ENCODE measurements at regions not wholly inside any gene's neighbourhood (a gene's known extent, or its start where the extent isn't known, plus 50 kb on each side); places are given as distances from the start of the nearest gene placed in this dataset.

DNA sequence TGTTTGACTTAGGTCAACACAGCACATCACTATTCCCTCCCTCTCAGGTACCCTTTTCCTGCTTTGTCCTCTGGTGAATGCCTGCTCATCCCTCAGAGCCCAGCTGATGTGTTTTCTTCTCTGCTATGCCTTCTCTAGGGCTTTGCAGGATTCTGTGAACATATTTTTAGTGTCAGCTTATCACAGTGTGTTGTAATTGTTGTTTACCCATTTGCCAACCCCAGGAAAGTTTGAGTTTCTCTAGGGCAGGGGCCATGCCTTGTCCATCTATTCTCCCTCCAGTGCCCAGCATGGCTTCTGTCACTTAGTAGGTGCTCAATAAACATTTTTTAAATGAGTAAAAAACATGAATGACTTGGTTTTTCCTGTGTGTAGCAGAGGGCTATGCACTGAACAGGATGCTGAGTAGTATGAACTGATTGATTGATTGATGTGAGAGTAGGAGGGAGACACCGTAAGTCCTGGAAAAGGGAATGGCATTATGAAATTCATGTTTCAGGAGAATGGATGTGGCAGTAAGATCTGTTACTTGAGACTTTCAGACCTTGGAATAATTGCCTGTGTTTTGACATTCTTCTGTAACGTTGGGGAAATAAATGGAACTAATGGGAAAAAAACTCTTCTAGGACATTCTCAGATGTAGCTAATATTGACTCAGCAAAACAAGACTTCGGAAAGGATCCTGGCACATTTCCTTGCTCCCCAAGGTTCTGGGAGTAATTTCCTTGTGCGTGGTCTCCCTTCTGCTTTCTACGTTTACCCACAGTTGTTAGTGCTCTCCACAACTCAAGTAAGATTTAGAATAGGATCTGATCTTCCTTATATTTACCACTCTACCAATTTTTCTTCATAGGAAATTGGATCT lies 267.3 kb upstream of the TBL1XR1 start:
- TF ChIP-seq, protein P1, sequence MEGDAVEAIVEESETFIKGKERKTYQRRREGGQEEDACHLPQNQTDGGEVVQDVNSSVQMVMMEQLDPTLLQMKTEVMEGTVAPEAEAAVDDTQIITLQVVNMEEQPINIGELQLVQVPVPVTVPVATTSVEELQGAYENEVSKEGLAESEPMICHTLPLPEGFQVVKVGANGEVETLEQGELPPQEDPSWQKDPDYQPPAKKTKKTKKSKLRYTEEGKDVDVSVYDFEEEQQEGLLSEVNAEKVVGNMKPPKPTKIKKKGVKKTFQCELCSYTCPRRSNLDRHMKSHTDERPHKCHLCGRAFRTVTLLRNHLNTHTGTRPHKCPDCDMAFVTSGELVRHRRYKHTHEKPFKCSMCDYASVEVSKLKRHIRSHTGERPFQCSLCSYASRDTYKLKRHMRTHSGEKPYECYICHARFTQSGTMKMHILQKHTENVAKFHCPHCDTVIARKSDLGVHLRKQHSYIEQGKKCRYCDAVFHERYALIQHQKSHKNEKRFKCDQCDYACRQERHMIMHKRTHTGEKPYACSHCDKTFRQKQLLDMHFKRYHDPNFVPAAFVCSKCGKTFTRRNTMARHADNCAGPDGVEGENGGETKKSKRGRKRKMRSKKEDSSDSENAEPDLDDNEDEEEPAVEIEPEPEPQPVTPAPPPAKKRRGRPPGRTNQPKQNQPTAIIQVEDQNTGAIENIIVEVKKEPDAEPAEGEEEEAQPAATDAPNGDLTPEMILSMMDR (IDR thresholded peaks at IDR 0.05; ENCODE audit: poor library complexity, severe bottlenecking), result no peak
- TF ChIP-seq EZH2 (IDR thresholded peaks at IDR 0.05; ENCODE audit: borderline replicate concordance, insufficient read depth, low read length, poor library complexity, severe bottlenecking) (no peak), POLR2AphosphoS5 (IDR thresholded peaks at IDR 0.05) (peak; percentile 66), EP300 (conservative IDR thresholded peaks at IDR 0.05; ENCODE audit: poor library complexity, severe bottlenecking) (peak; percentile 81), RAD21 (conservative IDR thresholded peaks at IDR 0.05) (no peak), TAF1 (IDR thresholded peaks at IDR 0.05; ENCODE audit: low read depth) (no peak), MXI1 (conservative IDR thresholded peaks at IDR 0.05; ENCODE audit: poor library complexity, severe bottlenecking) (no peak), SMC3 (conservative IDR thresholded peaks at IDR 0.05; ENCODE audit: poor library complexity) (no peak)
- TF ChIP-seq, protein P2, sequence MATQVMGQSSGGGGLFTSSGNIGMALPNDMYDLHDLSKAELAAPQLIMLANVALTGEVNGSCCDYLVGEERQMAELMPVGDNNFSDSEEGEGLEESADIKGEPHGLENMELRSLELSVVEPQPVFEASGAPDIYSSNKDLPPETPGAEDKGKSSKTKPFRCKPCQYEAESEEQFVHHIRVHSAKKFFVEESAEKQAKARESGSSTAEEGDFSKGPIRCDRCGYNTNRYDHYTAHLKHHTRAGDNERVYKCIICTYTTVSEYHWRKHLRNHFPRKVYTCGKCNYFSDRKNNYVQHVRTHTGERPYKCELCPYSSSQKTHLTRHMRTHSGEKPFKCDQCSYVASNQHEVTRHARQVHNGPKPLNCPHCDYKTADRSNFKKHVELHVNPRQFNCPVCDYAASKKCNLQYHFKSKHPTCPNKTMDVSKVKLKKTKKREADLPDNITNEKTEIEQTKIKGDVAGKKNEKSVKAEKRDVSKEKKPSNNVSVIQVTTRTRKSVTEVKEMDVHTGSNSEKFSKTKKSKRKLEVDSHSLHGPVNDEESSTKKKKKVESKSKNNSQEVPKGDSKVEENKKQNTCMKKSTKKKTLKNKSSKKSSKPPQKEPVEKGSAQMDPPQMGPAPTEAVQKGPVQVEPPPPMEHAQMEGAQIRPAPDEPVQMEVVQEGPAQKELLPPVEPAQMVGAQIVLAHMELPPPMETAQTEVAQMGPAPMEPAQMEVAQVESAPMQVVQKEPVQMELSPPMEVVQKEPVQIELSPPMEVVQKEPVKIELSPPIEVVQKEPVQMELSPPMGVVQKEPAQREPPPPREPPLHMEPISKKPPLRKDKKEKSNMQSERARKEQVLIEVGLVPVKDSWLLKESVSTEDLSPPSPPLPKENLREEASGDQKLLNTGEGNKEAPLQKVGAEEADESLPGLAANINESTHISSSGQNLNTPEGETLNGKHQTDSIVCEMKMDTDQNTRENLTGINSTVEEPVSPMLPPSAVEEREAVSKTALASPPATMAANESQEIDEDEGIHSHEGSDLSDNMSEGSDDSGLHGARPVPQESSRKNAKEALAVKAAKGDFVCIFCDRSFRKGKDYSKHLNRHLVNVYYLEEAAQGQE (IDR thresholded peaks at IDR 0.05; ENCODE audit: borderline replicate concordance), result peak; percentile 99

Data from neural cell (in vitro differentiated cells).